ENCODE measurements at regions not wholly inside any gene's neighbourhood (a gene's known extent, or its start where the extent isn't known, plus 50 kb on each side); places are given as distances from the start of the nearest gene placed in this dataset.
"Not testable (repeated sequence)": the region's sequence is repeated elsewhere in the genome, so short reads cannot be mapped to it uniquely, and the experiment has no call there.

DNA sequence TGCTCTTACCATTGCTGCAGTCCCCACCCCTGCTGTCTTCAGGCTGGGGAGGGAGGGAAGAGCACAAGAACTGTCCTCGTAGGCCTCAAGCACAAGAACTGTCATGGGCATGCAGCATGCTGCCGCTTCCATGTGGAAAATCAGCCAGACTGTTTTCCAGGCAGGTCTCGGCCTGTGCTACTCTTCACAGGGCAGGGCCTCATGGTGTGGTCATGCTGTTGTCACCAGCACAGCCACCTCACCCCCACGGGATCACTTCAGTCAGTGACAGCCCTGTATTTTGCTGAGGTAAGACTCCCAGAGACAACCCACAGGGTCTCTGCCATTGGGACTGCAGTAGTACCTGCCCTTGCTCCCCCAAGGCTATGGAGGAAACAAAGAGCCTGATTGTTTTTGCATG, 205.3 kb downstream of the NAP1L3 start:
- no peak overlapping the region for H3K9ac ChIP-seq (ENCODE audit: low read length)
- no peak overlapping the region for H3K27ac ChIP-seq (ENCODE audit: low read length)
- no peaks in the 10 kb centered on the region for H3K36me3 ChIP-seq (ENCODE audit: control insufficient read depth, low read depth, low read length)
- no peaks in the 10 kb centered on the region for H3K9me3 ChIP-seq (ENCODE audit: control insufficient read depth, low read depth, low read length)
- H3K4me3 ChIP-seq (ENCODE audit: low read length), result no peak overlapping the region
- H3K27me3 ChIP-seq (ENCODE audit: control insufficient read depth, insufficient read depth, low read length), result no peaks in the 10 kb centered on the region
- no peaks in the 10 kb centered on the region for H3K4me1 ChIP-seq (ENCODE audit: control insufficient read depth, low read depth, low read length)

GRCh38 chrX:93466383-93466782, 207.0 kb downstream of the NAP1L3 start:
- H3K4me1 ChIP-seq (ENCODE audit: control insufficient read depth, low read depth, low read length), result no peaks in the 10 kb centered on the region
- no peaks in the 10 kb centered on the region for H3K27me3 ChIP-seq (ENCODE audit: control insufficient read depth, insufficient read depth, low read length)
- no peak overlapping the region for H3K27ac ChIP-seq (ENCODE audit: low read length)
- no peak overlapping the region for H3K4me3 ChIP-seq (ENCODE audit: low read length)
- H3K36me3 ChIP-seq (ENCODE audit: control insufficient read depth, low read depth, low read length), result no peaks in the 10 kb centered on the region
- no peak overlapping the region for H3K9ac ChIP-seq (ENCODE audit: low read length)
- H3K9me3 ChIP-seq (ENCODE audit: control insufficient read depth, low read depth, low read length), result no peaks in the 10 kb centered on the region

- H3K4me1 ChIP-seq (ENCODE audit: control insufficient read depth, low read depth, low read length), result no peaks in the 10 kb centered on the region
- H3K9me3 ChIP-seq (ENCODE audit: control insufficient read depth, low read depth, low read length), result no peaks in the 10 kb centered on the region
- H3K9ac ChIP-seq (ENCODE audit: low read length), result no peak overlapping the region
- H3K27ac ChIP-seq (ENCODE audit: low read length), result no peak overlapping the region
- H3K4me3 ChIP-seq (ENCODE audit: low read length), result no peak overlapping the region
- H3K27me3 ChIP-seq (ENCODE audit: control insufficient read depth, insufficient read depth, low read length), result no peaks in the 10 kb centered on the region
- H3K36me3 ChIP-seq (ENCODE audit: control insufficient read depth, low read depth, low read length), result no peaks in the 10 kb centered on the region
Measured at GRCh38 chrX:93461060-93461459, 212.3 kb downstream of the NAP1L3 start.

DNA sequence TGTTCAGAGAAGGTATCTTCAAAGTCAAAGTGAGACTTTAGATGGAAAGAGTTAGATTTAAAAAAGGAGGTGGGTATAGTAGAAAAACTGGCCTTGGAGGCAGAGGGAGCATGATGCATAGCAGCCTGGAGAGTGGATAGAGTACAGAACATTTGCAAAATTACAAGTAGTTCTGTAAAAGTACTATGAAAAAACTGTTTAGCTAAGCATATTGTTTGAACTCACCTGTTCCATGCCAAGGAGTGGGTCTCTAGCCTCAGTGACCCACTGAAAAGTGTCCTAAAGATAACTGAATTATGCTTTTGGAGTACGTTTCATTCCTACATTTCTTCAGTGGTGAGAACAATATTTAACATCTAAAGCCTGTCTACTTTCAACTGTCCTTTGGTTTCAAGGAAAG, 218.9 kb downstream of the NAP1L3 start:
- no peak overlapping the region for H3K4me3 ChIP-seq (ENCODE audit: low read length)
- no peaks in the 10 kb centered on the region for H3K36me3 ChIP-seq (ENCODE audit: control insufficient read depth, low read depth, low read length)
- H3K4me1 ChIP-seq (ENCODE audit: control insufficient read depth, low read depth, low read length), result no peaks in the 10 kb centered on the region
- H3K27me3 ChIP-seq (ENCODE audit: control insufficient read depth, insufficient read depth, low read length), result no peaks in the 10 kb centered on the region
- H3K9me3 ChIP-seq (ENCODE audit: control insufficient read depth, low read depth, low read length), result no peaks in the 10 kb centered on the region
- no peak overlapping the region for H3K9ac ChIP-seq (ENCODE audit: low read length)
- no peak overlapping the region for H3K27ac ChIP-seq (ENCODE audit: low read length)

GRCh38 chrX:93434721-93435120, 238.7 kb downstream of the NAP1L3 start:
- H3K27ac ChIP-seq (ENCODE audit: low read length); H3K9ac ChIP-seq (ENCODE audit: low read length); H3K9me3 ChIP-seq (ENCODE audit: control insufficient read depth, low read depth, low read length); H3K4me1 ChIP-seq (ENCODE audit: control insufficient read depth, low read depth, low read length); H3K36me3 ChIP-seq (ENCODE audit: control insufficient read depth, low read depth, low read length); H3K4me3 ChIP-seq (ENCODE audit: low read length); H3K27me3 ChIP-seq (ENCODE audit: control insufficient read depth, insufficient read depth, low read length): not testable (repeated sequence)

- no peak overlapping the region for H3K27ac ChIP-seq (ENCODE audit: low read length)
- H3K27me3 ChIP-seq (ENCODE audit: control insufficient read depth, insufficient read depth, low read length), result no peaks in the 10 kb centered on the region
- no peaks in the 10 kb centered on the region for H3K36me3 ChIP-seq (ENCODE audit: control insufficient read depth, low read depth, low read length)
- H3K4me3 ChIP-seq (ENCODE audit: low read length), result no peak overlapping the region
- H3K4me1 ChIP-seq (ENCODE audit: control insufficient read depth, low read depth, low read length), result no peaks in the 10 kb centered on the region
- H3K9me3 ChIP-seq (ENCODE audit: control insufficient read depth, low read depth, low read length), result no peaks in the 10 kb centered on the region
- no peak overlapping the region for H3K9ac ChIP-seq (ENCODE audit: low read length)
Measured at GRCh38 chrX:93428497-93428896, 244.9 kb downstream of the NAP1L3 start.

DNA sequence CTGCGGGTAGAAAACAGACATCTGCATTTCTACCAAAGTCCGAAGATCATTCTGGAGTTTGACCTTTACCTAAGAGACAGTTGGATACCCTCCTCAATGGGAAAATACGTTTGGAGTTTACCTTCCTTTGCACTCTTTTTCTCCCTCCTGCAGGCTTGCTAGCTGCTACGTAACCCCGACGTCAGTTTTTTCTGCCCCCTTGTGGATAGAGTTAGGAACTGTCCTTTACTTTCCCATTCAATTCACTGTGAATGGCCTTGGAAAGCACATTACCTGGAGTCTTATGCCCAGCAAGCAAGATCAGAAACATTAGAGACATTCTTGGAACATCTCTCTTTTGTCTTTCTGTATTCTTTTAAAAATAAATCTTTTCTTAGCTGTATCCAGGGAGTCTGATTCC, 250.7 kb downstream of the NAP1L3 start:
- Histone ChIP-seq H3K36me3 (ENCODE audit: control insufficient read depth, low read depth, low read length) (no peaks in the 10 kb centered on the region), H3K27me3 (ENCODE audit: control insufficient read depth, insufficient read depth, low read length) (no peaks in the 10 kb centered on the region), H3K9ac (ENCODE audit: low read length) (no peak overlapping the region), H3K4me1 (ENCODE audit: control insufficient read depth, low read depth, low read length) (peaks cover 22% of the 10 kb centered on the region), H3K4me3 (ENCODE audit: low read length) (no peak overlapping the region), H3K27ac (ENCODE audit: low read length) (no peak overlapping the region), H3K9me3 (ENCODE audit: control insufficient read depth, low read depth, low read length) (no peaks in the 10 kb centered on the region)

DNA sequence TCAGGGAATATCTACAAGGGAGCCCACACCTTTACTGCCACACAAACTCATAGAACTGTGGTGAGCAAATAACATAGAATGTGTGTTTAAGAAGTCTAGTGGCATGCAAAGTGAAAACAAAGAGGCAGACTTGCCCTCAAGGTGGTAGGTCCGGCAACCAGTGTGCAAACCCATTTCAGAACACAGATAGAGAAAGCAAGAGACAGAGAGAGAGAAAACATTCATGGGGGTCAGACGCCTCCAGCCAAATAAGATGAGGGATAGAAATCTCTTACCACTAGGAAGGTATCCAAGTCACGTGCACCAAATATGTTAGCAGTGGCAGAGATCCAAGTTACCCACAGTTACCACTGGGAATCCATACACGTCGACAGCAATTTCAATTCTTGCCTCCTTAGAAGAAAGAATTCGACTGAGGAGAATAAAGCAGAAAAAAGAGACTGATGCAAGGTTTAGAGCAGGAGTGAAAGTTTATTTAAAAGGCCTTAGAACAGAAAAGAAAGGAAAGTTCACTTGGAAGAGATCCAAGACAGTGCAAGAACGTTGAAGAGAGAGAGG, 252.8 kb downstream of the NAP1L3 start:
- peaks cover 22% of the 10 kb centered on the region for H3K4me1 ChIP-seq (ENCODE audit: control insufficient read depth, low read depth, low read length)
- no peak overlapping the region for H3K4me3 ChIP-seq (ENCODE audit: low read length)
- H3K27me3 ChIP-seq (ENCODE audit: control insufficient read depth, insufficient read depth, low read length), result no peaks in the 10 kb centered on the region
- no peaks in the 10 kb centered on the region for H3K36me3 ChIP-seq (ENCODE audit: control insufficient read depth, low read depth, low read length)
- H3K27ac ChIP-seq (ENCODE audit: low read length), result no peak overlapping the region
- H3K9ac ChIP-seq (ENCODE audit: low read length), result no peak overlapping the region
- H3K9me3 ChIP-seq (ENCODE audit: control insufficient read depth, low read depth, low read length), result no peaks in the 10 kb centered on the region

DNA sequence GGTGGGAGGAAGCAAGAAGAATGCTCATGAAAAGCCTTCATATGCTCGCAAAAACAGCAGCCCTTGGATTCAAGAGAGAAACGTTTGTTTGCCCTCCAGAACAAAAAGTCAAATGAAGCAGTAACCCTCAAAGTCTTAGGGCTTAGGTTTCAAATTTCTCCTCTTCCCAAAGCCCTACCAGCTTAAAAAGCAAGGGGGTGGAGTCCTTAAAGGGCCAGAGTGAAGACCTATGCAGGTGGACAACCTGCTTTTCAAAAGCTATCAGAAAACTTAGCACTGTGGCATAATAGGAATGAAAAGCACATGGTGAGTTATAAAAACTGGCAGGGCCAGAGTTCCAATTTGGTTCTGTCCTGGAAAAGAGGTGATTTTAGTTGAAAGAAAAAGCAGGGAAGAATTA, 253.3 kb downstream of the NAP1L3 start:
- Histone ChIP-seq H3K4me3 (ENCODE audit: low read length) (no peak overlapping the region), H3K27ac (ENCODE audit: low read length) (no peak overlapping the region), H3K9me3 (ENCODE audit: control insufficient read depth, low read depth, low read length) (no peaks in the 10 kb centered on the region), H3K27me3 (ENCODE audit: control insufficient read depth, insufficient read depth, low read length) (no peaks in the 10 kb centered on the region), H3K36me3 (ENCODE audit: control insufficient read depth, low read depth, low read length) (no peaks in the 10 kb centered on the region), H3K4me1 (ENCODE audit: control insufficient read depth, low read depth, low read length) (peaks cover 22% of the 10 kb centered on the region), H3K9ac (ENCODE audit: low read length) (peak overlapping the region; percentile 11)

DNA sequence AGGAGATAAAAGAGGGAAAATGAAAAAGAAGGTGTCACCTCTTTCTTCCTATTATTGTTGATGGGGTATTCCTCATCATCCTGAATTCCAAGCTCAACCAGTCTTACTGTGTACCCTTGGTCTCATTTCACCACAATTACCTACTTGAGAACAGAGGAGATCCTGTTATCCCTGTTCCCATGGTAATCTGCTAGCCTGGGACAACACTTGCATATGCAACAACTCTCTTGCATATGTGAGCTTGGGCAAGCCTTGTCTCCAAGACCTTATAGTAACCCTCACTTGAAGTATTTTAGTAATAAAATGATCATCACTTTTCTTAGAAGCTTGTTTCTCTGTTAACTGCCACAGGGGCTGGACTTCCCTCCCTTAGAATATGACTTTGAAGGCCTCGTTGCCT, 253.7 kb downstream of the NAP1L3 start:
- H3K4me1 ChIP-seq (ENCODE audit: control insufficient read depth, low read depth, low read length), result peaks cover 22% of the 10 kb centered on the region
- H3K9me3 ChIP-seq (ENCODE audit: control insufficient read depth, low read depth, low read length), result no peaks in the 10 kb centered on the region
- peak overlapping the region; percentile 11 for H3K9ac ChIP-seq (ENCODE audit: low read length)
- no peaks in the 10 kb centered on the region for H3K27me3 ChIP-seq (ENCODE audit: control insufficient read depth, insufficient read depth, low read length)
- H3K27ac ChIP-seq (ENCODE audit: low read length), result no peak overlapping the region
- no peaks in the 10 kb centered on the region for H3K36me3 ChIP-seq (ENCODE audit: control insufficient read depth, low read depth, low read length)
- H3K4me3 ChIP-seq (ENCODE audit: low read length), result no peak overlapping the region

DNA sequence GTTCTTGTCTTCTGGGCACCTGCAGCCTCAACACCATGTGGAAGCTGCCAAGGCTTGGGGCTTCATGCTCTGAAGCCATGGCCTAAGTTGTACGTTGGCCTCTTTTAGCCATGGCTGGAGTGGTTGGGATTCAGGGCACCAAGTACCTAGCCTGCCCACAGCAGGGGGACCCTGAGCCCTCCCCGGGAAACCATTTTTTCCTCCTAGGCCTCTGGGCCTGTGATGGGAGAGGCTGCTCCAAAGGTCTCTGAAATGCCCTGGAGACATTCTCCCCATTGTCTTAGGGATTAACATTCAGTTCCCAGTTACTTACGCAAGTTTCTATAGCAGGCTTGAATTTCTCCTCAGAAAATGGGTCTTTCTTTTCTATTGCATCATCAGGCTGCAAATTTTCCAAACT, 269.3 kb downstream of the NAP1L3 start:
- no peak overlapping the region for H3K9ac ChIP-seq (ENCODE audit: low read length)
- no peak overlapping the region for H3K4me3 ChIP-seq (ENCODE audit: low read length)
- no peaks in the 10 kb centered on the region for H3K4me1 ChIP-seq (ENCODE audit: control insufficient read depth, low read depth, low read length)

GRCh38 chrX:93354651-93355050, 318.7 kb downstream of the NAP1L3 start:
- H3K27ac ChIP-seq (ENCODE audit: low read length), result no peak overlapping the region
- no peaks in the 10 kb centered on the region for H3K36me3 ChIP-seq (ENCODE audit: control insufficient read depth, low read depth, low read length)
- no peaks in the 10 kb centered on the region for H3K27me3 ChIP-seq (ENCODE audit: control insufficient read depth, insufficient read depth, low read length)
- no peak overlapping the region for H3K9ac ChIP-seq (ENCODE audit: low read length)
- H3K9me3 ChIP-seq (ENCODE audit: control insufficient read depth, low read depth, low read length), result no peaks in the 10 kb centered on the region
- no peak overlapping the region for H3K4me3 ChIP-seq (ENCODE audit: low read length)
- peaks cover 10% of the 10 kb centered on the region for H3K4me1 ChIP-seq (ENCODE audit: control insufficient read depth, low read depth, low read length)

More for the DNA sequence above, 269.3 kb downstream of the NAP1L3 start:
- H3K27me3 ChIP-seq (ENCODE audit: control insufficient read depth, insufficient read depth, low read length), result no peaks in the 10 kb centered on the region
- H3K36me3 ChIP-seq (ENCODE audit: control insufficient read depth, low read depth, low read length), result no peaks in the 10 kb centered on the region
- no peak overlapping the region for H3K27ac ChIP-seq (ENCODE audit: low read length)
- H3K9me3 ChIP-seq (ENCODE audit: control insufficient read depth, low read depth, low read length), result peaks cover 21% of the 10 kb centered on the region
